ENCODE measurements at regions not wholly inside any gene's neighbourhood (a gene's known extent, or its start where the extent isn't known, plus 50 kb on each side); places are given as distances from the start of the nearest gene placed in this dataset.

DNA sequence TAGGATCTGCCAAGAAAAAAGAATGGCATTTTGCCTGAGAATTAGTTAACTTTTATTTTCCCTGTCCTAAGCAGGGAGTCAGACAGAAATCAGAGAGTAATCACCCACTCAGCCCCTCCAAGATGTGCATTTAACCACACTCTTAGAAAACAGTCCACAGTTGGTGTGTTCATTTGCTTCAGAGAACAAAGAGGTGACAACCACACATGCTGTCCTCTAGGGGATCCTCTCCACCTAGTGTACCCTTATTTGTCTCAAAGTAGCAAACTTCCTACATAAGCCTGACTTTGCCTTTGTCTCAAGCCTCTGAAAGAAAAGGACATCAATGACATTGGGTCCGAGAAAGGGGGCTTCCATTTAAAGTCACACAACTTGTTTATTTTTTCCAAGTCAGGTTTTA is 107.0 kb upstream of the RFC3 start:
- H3K4me3 ChIP-seq = no peak overlapping the region
- WGBS (ENCODE audit: missing lambda C conversion rate) = 57% methylated on average over 1 of the region's 1 CpG
- CTCF ChIA-PET = no interaction called here
- no peak overlapping the region for H3K27ac ChIP-seq
- H3K4me1 ChIP-seq = no peaks in the 10 kb centered on the region
- H3K9me3 ChIP-seq = peaks cover 3% of the 10 kb centered on the region; the same call in 1 of the 3 replicates
- FAIRE-seq = no peak
- TF ChIP-seq EP300 (IDR thresholded peaks at IDR 0.05) = no peak
- TF ChIP-seq KDM1A (IDR thresholded peaks at IDR 0.05; ENCODE audit: low read depth) = no peak
- TF ChIP-seq, protein P1, sequence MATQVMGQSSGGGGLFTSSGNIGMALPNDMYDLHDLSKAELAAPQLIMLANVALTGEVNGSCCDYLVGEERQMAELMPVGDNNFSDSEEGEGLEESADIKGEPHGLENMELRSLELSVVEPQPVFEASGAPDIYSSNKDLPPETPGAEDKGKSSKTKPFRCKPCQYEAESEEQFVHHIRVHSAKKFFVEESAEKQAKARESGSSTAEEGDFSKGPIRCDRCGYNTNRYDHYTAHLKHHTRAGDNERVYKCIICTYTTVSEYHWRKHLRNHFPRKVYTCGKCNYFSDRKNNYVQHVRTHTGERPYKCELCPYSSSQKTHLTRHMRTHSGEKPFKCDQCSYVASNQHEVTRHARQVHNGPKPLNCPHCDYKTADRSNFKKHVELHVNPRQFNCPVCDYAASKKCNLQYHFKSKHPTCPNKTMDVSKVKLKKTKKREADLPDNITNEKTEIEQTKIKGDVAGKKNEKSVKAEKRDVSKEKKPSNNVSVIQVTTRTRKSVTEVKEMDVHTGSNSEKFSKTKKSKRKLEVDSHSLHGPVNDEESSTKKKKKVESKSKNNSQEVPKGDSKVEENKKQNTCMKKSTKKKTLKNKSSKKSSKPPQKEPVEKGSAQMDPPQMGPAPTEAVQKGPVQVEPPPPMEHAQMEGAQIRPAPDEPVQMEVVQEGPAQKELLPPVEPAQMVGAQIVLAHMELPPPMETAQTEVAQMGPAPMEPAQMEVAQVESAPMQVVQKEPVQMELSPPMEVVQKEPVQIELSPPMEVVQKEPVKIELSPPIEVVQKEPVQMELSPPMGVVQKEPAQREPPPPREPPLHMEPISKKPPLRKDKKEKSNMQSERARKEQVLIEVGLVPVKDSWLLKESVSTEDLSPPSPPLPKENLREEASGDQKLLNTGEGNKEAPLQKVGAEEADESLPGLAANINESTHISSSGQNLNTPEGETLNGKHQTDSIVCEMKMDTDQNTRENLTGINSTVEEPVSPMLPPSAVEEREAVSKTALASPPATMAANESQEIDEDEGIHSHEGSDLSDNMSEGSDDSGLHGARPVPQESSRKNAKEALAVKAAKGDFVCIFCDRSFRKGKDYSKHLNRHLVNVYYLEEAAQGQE (IDR thresholded peaks at IDR 0.05) = no peak
- no peak for TF ChIP-seq CEBPB (IDR thresholded peaks at IDR 0.05)
- TF ChIP-seq MAZ (IDR thresholded peaks at IDR 0.05; ENCODE audit: borderline replicate concordance, low read depth, low read length) = no peak
- no peak for TF ChIP-seq ATOH8 (CRISPR knock-in tag; IDR thresholded peaks at IDR 0.05; ENCODE audit: low read depth)
- TF ChIP-seq BHLHE40 (IDR thresholded peaks at IDR 0.05; ENCODE audit: low read depth, low read length) = no peak
- TF ChIP-seq ZNF302 (CRISPR knock-in tag; IDR thresholded peaks at IDR 0.05) = no peak
- no peak for TF ChIP-seq FOSL2 (IDR thresholded peaks at IDR 0.05)
- no peak for TF ChIP-seq FOSL2 (CRISPR knock-in tag; IDR thresholded peaks at IDR 0.05)
- TF ChIP-seq, protein P2, sequence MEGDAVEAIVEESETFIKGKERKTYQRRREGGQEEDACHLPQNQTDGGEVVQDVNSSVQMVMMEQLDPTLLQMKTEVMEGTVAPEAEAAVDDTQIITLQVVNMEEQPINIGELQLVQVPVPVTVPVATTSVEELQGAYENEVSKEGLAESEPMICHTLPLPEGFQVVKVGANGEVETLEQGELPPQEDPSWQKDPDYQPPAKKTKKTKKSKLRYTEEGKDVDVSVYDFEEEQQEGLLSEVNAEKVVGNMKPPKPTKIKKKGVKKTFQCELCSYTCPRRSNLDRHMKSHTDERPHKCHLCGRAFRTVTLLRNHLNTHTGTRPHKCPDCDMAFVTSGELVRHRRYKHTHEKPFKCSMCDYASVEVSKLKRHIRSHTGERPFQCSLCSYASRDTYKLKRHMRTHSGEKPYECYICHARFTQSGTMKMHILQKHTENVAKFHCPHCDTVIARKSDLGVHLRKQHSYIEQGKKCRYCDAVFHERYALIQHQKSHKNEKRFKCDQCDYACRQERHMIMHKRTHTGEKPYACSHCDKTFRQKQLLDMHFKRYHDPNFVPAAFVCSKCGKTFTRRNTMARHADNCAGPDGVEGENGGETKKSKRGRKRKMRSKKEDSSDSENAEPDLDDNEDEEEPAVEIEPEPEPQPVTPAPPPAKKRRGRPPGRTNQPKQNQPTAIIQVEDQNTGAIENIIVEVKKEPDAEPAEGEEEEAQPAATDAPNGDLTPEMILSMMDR (IDR thresholded peaks at IDR 0.05) = no peak
- TF ChIP-seq HOXA7 (CRISPR knock-in tag; IDR thresholded peaks at IDR 0.05) = no peak
- no peak for TF ChIP-seq PHF8 (IDR thresholded peaks at IDR 0.05; ENCODE audit: borderline replicate concordance, low read depth)
- no peak for TF ChIP-seq EHMT2 (IDR thresholded peaks at IDR 0.05; ENCODE audit: low read depth)
- TF ChIP-seq, protein P3, sequence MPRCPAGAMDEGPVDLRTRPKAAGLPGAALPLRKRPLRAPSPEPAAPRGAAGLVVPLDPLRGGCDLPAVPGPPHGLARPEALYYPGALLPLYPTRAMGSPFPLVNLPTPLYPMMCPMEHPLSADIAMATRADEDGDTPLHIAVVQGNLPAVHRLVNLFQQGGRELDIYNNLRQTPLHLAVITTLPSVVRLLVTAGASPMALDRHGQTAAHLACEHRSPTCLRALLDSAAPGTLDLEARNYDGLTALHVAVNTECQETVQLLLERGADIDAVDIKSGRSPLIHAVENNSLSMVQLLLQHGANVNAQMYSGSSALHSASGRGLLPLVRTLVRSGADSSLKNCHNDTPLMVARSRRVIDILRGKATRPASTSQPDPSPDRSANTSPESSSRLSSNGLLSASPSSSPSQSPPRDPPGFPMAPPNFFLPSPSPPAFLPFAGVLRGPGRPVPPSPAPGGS (IDR thresholded peaks at IDR 0.05) = no peak
- TF ChIP-seq JUN (IDR thresholded peaks at IDR 0.05) = no peak
- TF ChIP-seq GATA3 (IDR thresholded peaks at IDR 0.05; ENCODE audit: borderline replicate concordance) = no peak
- no peak for TF ChIP-seq HOXB5 (CRISPR knock-in tag; IDR thresholded peaks at IDR 0.05)
- TF ChIP-seq, protein P4, sequence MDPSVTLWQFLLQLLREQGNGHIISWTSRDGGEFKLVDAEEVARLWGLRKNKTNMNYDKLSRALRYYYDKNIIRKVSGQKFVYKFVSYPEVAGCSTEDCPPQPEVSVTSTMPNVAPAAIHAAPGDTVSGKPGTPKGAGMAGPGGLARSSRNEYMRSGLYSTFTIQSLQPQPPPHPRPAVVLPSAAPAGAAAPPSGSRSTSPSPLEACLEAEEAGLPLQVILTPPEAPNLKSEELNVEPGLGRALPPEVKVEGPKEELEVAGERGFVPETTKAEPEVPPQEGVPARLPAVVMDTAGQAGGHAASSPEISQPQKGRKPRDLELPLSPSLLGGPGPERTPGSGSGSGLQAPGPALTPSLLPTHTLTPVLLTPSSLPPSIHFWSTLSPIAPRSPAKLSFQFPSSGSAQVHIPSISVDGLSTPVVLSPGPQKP (IDR thresholded peaks at IDR 0.05; ENCODE audit: low read depth, low read length) = no peak
- H3K4me2 ChIP-seq = no peak overlapping the region
- POLR2A ChIA-PET = no interaction called here
- no peak for DNase-seq (ENCODE audit: low read depth in 1 of 2, low spot score in 1 of 2)
- no peak for ATAC-seq

DNA sequence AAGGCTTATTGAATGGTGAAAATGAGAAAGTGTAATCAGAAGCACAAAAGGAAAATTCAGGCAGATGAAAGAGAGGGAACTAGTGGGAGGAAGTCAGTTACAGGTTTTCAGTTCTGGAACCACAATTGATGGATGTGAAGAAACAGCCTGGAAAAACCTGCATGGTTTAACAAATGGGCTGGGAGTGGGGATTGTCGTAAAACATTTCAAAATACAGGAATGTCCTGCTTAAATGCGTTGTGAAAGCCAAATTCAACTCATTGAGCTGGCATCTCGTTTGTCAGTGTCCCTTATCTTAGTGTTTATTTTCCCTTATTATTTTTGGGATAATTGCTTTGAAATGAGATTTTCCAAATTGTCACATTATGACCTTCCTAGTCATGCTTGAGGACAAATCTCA is 106.5 kb upstream of the RFC3 start:
- FAIRE-seq = no peak

More for the DNA sequence above, 106.5 kb upstream of the RFC3 start:
- H3K4me1 ChIP-seq = no peaks in the 10 kb centered on the region
- DNase-seq (ENCODE audit: low read depth in 1 of 2, low spot score in 1 of 2) = no peak
- peaks cover 3% of the 10 kb centered on the region; the same call in 1 of the 3 replicates for H3K9me3 ChIP-seq
- no peak overlapping the region for H3K4me2 ChIP-seq
- WGBS (ENCODE audit: missing lambda C conversion rate) = 64% methylated on average over 3 of the region's 3 CpGs
- H3K27ac ChIP-seq = no peak overlapping the region
- H3K4me3 ChIP-seq = no peak overlapping the region
- TF ChIP-seq TFCP2L1 (CRISPR knock-in tag; IDR thresholded peaks at IDR 0.05) (no peak), CHD2 (IDR thresholded peaks at IDR 0.05; ENCODE audit: low read length, partially characterized antibody) (no peak), MAFK (IDR thresholded peaks at IDR 0.05; ENCODE audit: partially characterized antibody) (no peak), RFX5 (IDR thresholded peaks at IDR 0.05) (no peak), POLR2AphosphoS2 (conservative IDR thresholded peaks at IDR 0.05; ENCODE audit: low read length) (no peak), HDAC2 (IDR thresholded peaks at IDR 0.05) (no peak), HEYL (CRISPR knock-in tag; IDR thresholded peaks at IDR 0.05) (no peak), NR3C1 (IDR thresholded peaks at IDR 0.05) (no peak), HOXB5 (CRISPR knock-in tag; IDR thresholded peaks at IDR 0.05) (no peak), MAX (IDR thresholded peaks at IDR 0.05) (no peak), NFE2L2 (conservative IDR thresholded peaks at IDR 0.05; ENCODE audit: low read length) (no peak)
- TF ChIP-seq, protein P4 (IDR thresholded peaks at IDR 0.05; ENCODE audit: low read depth, low read length) = no peak
- CTCF ChIA-PET = no interaction called here
- no peak for ATAC-seq
- POLR2A ChIA-PET = no interaction called here
